ENCODE measurements at regions not wholly inside any gene's neighbourhood (a gene's known extent, or its start where the extent isn't known, plus 50 kb on each side); places are given as distances from the start of the nearest gene placed in this dataset.

DNA sequence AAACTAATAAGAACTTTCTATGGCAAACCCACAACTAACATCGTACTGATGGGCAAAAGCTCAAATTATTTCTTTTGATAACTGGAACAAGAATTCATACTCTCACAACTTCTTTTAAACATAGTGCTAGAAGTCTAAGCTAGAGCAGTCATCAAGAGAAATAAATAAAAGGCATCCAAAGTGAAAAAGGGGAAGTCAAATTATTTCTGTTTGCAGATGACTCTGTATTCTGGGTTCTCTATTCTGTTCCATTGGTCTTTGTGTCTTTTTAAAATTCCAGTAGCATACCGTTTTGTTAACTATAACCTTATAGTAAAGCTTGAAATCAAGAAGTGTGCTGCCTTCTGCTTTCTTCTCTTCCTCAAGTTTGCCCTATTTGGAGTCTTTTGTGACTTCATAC lies 1215.9 kb downstream of the UQCRFS1 start:
- TF ChIP-seq IKZF1 (conservative IDR thresholded peaks at IDR 0.05): no peak
- TF ChIP-seq SPI1 (IDR thresholded peaks at IDR 0.05; ENCODE audit: borderline replicate concordance, insufficient read depth, low read depth, low read length): peak; percentile 71
- DNase-seq (ENCODE audit: low read depth, low spot score): no peak
- 26% methylated on average over 2 of the region's 2 CpGs for WGBS (ENCODE audit: insufficient coverage, insufficient replicate concordance, low lambda C conversion rate, missing lambda C conversion rate)
- in situ Hi-C loops (cut with MboI) (no loop called here), intact Hi-C loops (cut with micrococcal nuclease; ENCODE audit: unreplicated experiment) (no loop called here)
- Histone ChIP-seq H3K79me2 (ENCODE audit: control insufficient read depth, insufficient read depth, low read length) (no peaks in the 10 kb centered on the region), H3K9me3 (replicated peaks; ENCODE audit: control insufficient read depth, insufficient read depth, low read length) (no peaks in the 10 kb centered on the region), H3K4me3 (no peak overlapping the region), H3K27ac (ENCODE audit: control insufficient read depth, insufficient read depth) (no peak overlapping the region), H3K4me2 (ENCODE audit: control insufficient read depth, insufficient read depth) (no peak overlapping the region), H2AFZ (ENCODE audit: control insufficient read depth, low read depth, low read length) (no peak overlapping the region), H3K9ac (ENCODE audit: control insufficient read depth, insufficient read depth, low read length) (no peak overlapping the region), H4K20me1 (ENCODE audit: control insufficient read depth, insufficient read depth) (no peaks in the 10 kb centered on the region), H3K36me3 (ENCODE audit: control insufficient read depth in 2 of 2, insufficient read depth in 2 of 2, low read length in 1 of 2) (no peaks in the 10 kb centered on the region), H3K4me1 (ENCODE audit: control insufficient read depth, insufficient read depth, low read length) (no peaks in the 10 kb centered on the region; the same call in 1 of the 2 replicates), H3K27me3 (replicated peaks in 1 of 2; ENCODE audit: control insufficient read depth in 2 of 2, insufficient read depth in 2 of 2, low read length in 1 of 2) (no peaks in the 10 kb centered on the region)
- peak; percentile 52 for ATAC-seq
- ChIA-PET POLR2A (interaction anchor here (0.9 to 1.0 kb wide), 2 partner anchors 71 to 79 kb away, joined by 3 read pairs; no protein-coding TSS in a partner anchor), CTCF (interaction anchor here (1.3 kb wide), 1 partner anchor 12 kb away, joined by 3 read pairs; no protein-coding TSS in a partner anchor), RAD21 (ENCODE audit: unreplicated experiment) (interaction anchor here (0.6 to 1.8 kb wide), 5 partner anchors 20 to 551 kb away, joined by 3 to 8 read pairs (median 3); no protein-coding TSS in a partner anchor), SMC1A (ENCODE audit: uncharacterized antibody, unreplicated experiment) (interaction anchor here (0.9 to 2.5 kb wide), 8 partner anchors 10 to 153 kb away, joined by 3 to 16 read pairs (median 7); no protein-coding TSS in a partner anchor)
- no peak for FAIRE-seq
- BruUV-seq (replicated peaks): no TSS peak

GRCh38 chr19:27993619-27994570 lies 1219.1 kb downstream of the UQCRFS1 start:
- RAD21 ChIA-PET (ENCODE audit: unreplicated experiment): interaction anchor here (0.7 to 3.1 kb wide), 7 partner anchors 13 to 81 kb away, joined by 3 to 14 read pairs (median 5); no protein-coding TSS in a partner anchor
- Histone ChIP-seq H3K4me1 (ENCODE audit: control insufficient read depth, insufficient read depth, low read length) (no peaks in the 10 kb centered on the region; the same call in 1 of the 2 replicates), H3K79me2 (ENCODE audit: control insufficient read depth, insufficient read depth, low read length) (no peaks in the 10 kb centered on the region), H3K9ac (ENCODE audit: control insufficient read depth, insufficient read depth, low read length) (no peak overlapping the region), H4K20me1 (ENCODE audit: control insufficient read depth, insufficient read depth) (no peaks in the 10 kb centered on the region), H3K4me2 (ENCODE audit: control insufficient read depth, insufficient read depth) (no peak overlapping the region), H2AFZ (ENCODE audit: control insufficient read depth, low read depth, low read length) (no peak overlapping the region), H3K36me3 (ENCODE audit: control insufficient read depth in 2 of 2, insufficient read depth in 2 of 2, low read length in 1 of 2) (no peaks in the 10 kb centered on the region), H3K27me3 (replicated peaks in 1 of 2; ENCODE audit: control insufficient read depth in 2 of 2, insufficient read depth in 2 of 2, low read length in 1 of 2) (no peaks in the 10 kb centered on the region), H3K27ac (ENCODE audit: control insufficient read depth, insufficient read depth) (peak overlapping the region; percentile 25), H3K9me3 (replicated peaks; ENCODE audit: control insufficient read depth, insufficient read depth, low read length) (no peaks in the 10 kb centered on the region), H3K4me3 (no peak overlapping the region)
- CTCF ChIA-PET: interaction anchor here (0.7 to 2.2 kb wide), 8 partner anchors 15 to 757 kb away, joined by 3 to 15 read pairs (median 4); no protein-coding TSS in a partner anchor
- ATAC-seq (peak; percentile 57), FAIRE-seq (no peak), DNase-seq (ENCODE audit: low read depth, low spot score) (no peak)
- POLR2A ChIA-PET: interaction anchor here (0.5 to 1.4 kb wide), 4 partner anchors 20 to 289 kb away, joined by 3 to 4 read pairs (median 4); no protein-coding TSS in a partner anchor
- TF ChIP-seq SPI1 (IDR thresholded peaks at IDR 0.05; ENCODE audit: borderline replicate concordance, insufficient read depth, low read depth, low read length) (peak; percentile 52; the same call in 1 of the 2 replicates), GATAD2B (conservative IDR thresholded peaks at IDR 0.05; ENCODE audit: low read depth) (no peak), NR2F1 (conservative IDR thresholded peaks at IDR 0.05) (no peak)
- in situ Hi-C loops (cut with MboI): no loop called here
- 1% methylated on average over 6 of the region's 6 CpGs for WGBS (ENCODE audit: insufficient coverage, insufficient replicate concordance, low lambda C conversion rate, missing lambda C conversion rate)
- no TSS peak for BruUV-seq (replicated peaks)
- intact Hi-C loops (cut with micrococcal nuclease; ENCODE audit: unreplicated experiment): no loop called here
- SMC1A ChIA-PET (ENCODE audit: uncharacterized antibody, unreplicated experiment): interaction anchor here (0.6 to 3.9 kb wide), 9 partner anchors 12 to 400 kb away, joined by 3 to 28 read pairs (median 9); no protein-coding TSS in a partner anchor
